ENCODE measurements at regions not wholly inside any gene's neighbourhood (a gene's known extent, or its start where the extent isn't known, plus 50 kb on each side); places are given as distances from the start of the nearest gene placed in this dataset.

- TF ChIP-seq, protein P1, sequence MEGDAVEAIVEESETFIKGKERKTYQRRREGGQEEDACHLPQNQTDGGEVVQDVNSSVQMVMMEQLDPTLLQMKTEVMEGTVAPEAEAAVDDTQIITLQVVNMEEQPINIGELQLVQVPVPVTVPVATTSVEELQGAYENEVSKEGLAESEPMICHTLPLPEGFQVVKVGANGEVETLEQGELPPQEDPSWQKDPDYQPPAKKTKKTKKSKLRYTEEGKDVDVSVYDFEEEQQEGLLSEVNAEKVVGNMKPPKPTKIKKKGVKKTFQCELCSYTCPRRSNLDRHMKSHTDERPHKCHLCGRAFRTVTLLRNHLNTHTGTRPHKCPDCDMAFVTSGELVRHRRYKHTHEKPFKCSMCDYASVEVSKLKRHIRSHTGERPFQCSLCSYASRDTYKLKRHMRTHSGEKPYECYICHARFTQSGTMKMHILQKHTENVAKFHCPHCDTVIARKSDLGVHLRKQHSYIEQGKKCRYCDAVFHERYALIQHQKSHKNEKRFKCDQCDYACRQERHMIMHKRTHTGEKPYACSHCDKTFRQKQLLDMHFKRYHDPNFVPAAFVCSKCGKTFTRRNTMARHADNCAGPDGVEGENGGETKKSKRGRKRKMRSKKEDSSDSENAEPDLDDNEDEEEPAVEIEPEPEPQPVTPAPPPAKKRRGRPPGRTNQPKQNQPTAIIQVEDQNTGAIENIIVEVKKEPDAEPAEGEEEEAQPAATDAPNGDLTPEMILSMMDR (IDR thresholded peaks at IDR 0.05; ENCODE audit: low read depth, low read length, missing input control) = no peak
- TF ChIP-seq RAD21 (IDR thresholded peaks at IDR 0.05) = no peak
- TF ChIP-seq TAF1 (conservative IDR thresholded peaks at IDR 0.05) = no peak
- TF ChIP-seq ATF3 (IDR thresholded peaks at IDR 0.05) = no peak
Observed at GRCh38 chr1:67941746-67942145, 108.5 kb upstream of the GNG12 start.

All from liver (tissue), 3 donors.